ENCODE measurements at regions not wholly inside any gene's neighbourhood (a gene's known extent, or its start where the extent isn't known, plus 50 kb on each side); places are given as distances from the start of the nearest gene placed in this dataset.
"Not testable (repeated sequence)": the region's sequence is repeated elsewhere in the genome, so short reads cannot be mapped to it uniquely, and the experiment has no call there.

DNA sequence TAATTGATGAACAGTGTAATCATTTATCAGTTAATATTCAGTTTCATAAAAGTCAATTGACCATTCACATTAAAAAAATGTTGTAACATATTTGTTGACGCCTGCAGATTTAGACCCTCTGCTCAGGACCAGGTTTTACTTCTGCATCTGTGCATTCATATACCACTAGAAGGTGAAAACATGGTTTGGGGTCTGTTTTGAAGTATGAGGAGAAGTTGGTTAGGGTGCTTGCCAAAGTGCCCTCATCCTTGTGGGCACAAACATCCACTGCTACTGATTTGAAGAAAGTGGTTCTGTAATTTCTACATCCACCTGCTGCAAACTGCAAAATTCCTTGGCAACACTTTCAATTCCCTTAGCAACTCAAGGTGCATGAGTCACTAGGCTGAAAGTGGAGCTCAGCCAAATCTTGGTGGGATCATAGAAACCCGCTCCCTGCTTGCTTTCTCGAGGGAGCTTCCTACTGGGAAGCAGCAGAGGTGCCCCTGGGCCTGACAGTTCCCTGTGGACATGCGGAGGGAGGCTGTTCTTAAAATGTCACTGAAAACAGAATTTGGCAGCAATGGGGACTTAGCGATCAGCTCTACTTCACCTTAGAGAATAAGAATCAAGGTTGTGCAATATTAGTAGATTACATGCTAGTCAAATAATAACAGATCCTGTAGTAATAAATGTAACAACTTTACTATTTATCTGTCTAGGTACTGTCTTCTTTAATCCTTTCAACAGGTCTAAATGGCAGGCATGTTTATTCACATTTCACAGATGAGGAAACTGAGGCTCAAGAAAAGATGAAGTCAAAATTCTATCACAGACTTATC is 301.0 kb upstream of the TBL1XR1 start:
- H2AFZ ChIP-seq (ENCODE audit: low read length) = no peak overlapping the region
- TF ChIP-seq CEBPB (IDR thresholded peaks at IDR 0.05; ENCODE audit: borderline replicate concordance, low read depth, low read length) (peak; percentile 56), ZNF251 (CRISPR knock-in tag; IDR thresholded peaks at IDR 0.05) (no peak)
- no peak overlapping the region for H3K27ac ChIP-seq (ENCODE audit: extremely low read length, insufficient read depth, low read length)
- no peaks in the 10 kb centered on the region for H3K27me3 ChIP-seq (ENCODE audit: control insufficient read depth in 1 of 2, insufficient read depth in 2 of 2, low read length in 2 of 2)
- H3K4me2 ChIP-seq (ENCODE audit: low read depth, low read length) = no peak overlapping the region
- peaks cover 44% of the 10 kb centered on the region for H3K4me1 ChIP-seq (ENCODE audit: insufficient read depth, low read length)
- intact Hi-C loops (cut with micrococcal nuclease; ENCODE audit: unreplicated experiment) (loop anchor here (10.0 kb wide), 2 partner anchors 117 to 303 kb away; partner anchors contain the start of gene TBL1XR1), in situ Hi-C loops (cut with HindIII; ENCODE audit: extremely low pct_ligation_motif_present, low pct_unique_long_range_greater_than_20kb) (no loop called here)
- H4K20me1 ChIP-seq (ENCODE audit: insufficient read depth, low read length) = no peaks in the 10 kb centered on the region
- no peak overlapping the region for H3K9ac ChIP-seq (ENCODE audit: insufficient read depth, low read depth, low read length)
- no peak overlapping the region for H3K4me3 ChIP-seq (replicated peaks in 1 of 3; ENCODE audit: insufficient read depth in 1 of 3, low read depth in 2 of 3, low read length in 3 of 3)
- DNase-seq (ENCODE audit: low spot score) = no peak
- H3K36me3 ChIP-seq (replicated peaks in 1 of 2; ENCODE audit: control insufficient read depth in 1 of 2, insufficient read depth in 2 of 2, low read length in 2 of 2) = no peaks in the 10 kb centered on the region
- FAIRE-seq = no peak
- 83% methylated on average over 5 of the region's 5 CpGs for WGBS (ENCODE audit: low lambda C conversion rate)
- no peak for ATAC-seq
- H3K9me3 ChIP-seq (ENCODE audit: low read length) = no peaks in the 10 kb centered on the region
- ChIA-PET CTCF (ENCODE audit: low intra/inter-chr PET ratio, low total read pairs) (no interaction called here), POLR2A (no interaction called here)
- no TSS peak for BruUV-seq (replicated peaks)
- H3K79me2 ChIP-seq (ENCODE audit: insufficient read depth, low read length) = no peaks in the 10 kb centered on the region

DNA sequence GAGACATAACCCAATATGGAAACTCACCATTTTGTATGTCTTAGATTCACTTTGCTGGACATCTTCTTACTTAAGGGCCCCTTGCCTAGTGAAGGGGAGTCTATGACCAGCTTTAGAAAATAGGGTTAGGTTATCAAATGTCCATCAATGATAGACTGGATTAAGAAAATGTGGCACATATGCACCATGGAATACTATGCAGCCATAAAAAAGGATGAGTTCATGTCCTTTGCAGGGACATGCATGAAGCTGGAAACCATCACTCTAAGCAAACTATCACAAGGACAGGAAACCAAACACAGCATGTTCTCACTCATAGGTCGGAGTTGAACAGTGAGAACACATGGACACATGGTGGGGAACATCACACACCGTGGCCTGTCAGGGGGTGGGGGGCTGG is 301.8 kb upstream of the TBL1XR1 start:
- peak; percentile 36; the same call in 1 of the 2 replicates for TF ChIP-seq ZMYM3 (CRISPR knock-in tag; IDR thresholded peaks at IDR 0.05)
- H3K79me2 ChIP-seq (ENCODE audit: insufficient read depth, low read length); H3K27me3 ChIP-seq (ENCODE audit: control insufficient read depth in 1 of 2, insufficient read depth in 2 of 2, low read length in 2 of 2); H3K36me3 ChIP-seq (replicated peaks in 1 of 2; ENCODE audit: control insufficient read depth in 1 of 2, insufficient read depth in 2 of 2, low read length in 2 of 2); H3K4me2 ChIP-seq (ENCODE audit: low read depth, low read length); H3K9me3 ChIP-seq (ENCODE audit: low read length); H4K20me1 ChIP-seq (ENCODE audit: insufficient read depth, low read length); H3K4me3 ChIP-seq (replicated peaks in 1 of 3; ENCODE audit: insufficient read depth in 1 of 3, low read depth in 2 of 3, low read length in 3 of 3); FAIRE-seq; H2AFZ ChIP-seq (ENCODE audit: low read length); in situ Hi-C loops (cut with HindIII; ENCODE audit: extremely low pct_ligation_motif_present, low pct_unique_long_range_greater_than_20kb); H3K27ac ChIP-seq (ENCODE audit: extremely low read length, insufficient read depth, low read length); BruUV-seq (replicated peaks); DNase-seq (ENCODE audit: low spot score); H3K9ac ChIP-seq (ENCODE audit: insufficient read depth, low read depth, low read length); ATAC-seq; CTCF ChIA-PET (ENCODE audit: low intra/inter-chr PET ratio, low total read pairs): not testable (repeated sequence)
- peaks cover 44% of the 10 kb centered on the region for H3K4me1 ChIP-seq (ENCODE audit: insufficient read depth, low read length)
- intact Hi-C loops (cut with micrococcal nuclease; ENCODE audit: unreplicated experiment) = loop anchor here (10.0 kb wide), 2 partner anchors 116 to 304 kb away; partner anchors contain the start of gene TBL1XR1
- WGBS (ENCODE audit: low lambda C conversion rate) = 92% methylated on average over 2 of the region's 2 CpGs
- POLR2A ChIA-PET = interaction anchor here (1.2 to 2.0 kb wide), 6 partner anchors 10 to 140 kb away, joined by 4 to 16 read pairs (median 8); no protein-coding TSS in a partner anchor
